Sigmoid colon (tissue), 6 donors: ENCODE measurements at regions not wholly inside any gene's neighbourhood (a gene's known extent, or its start where the extent isn't known, plus 50 kb on each side); places are given as distances from the start of the nearest gene placed in this dataset.

Experiments
- DNase-seq: peaks from one replicate; pipeline ENCODE4 v3.0.0-alpha.2; 2019
- H3K27ac ChIP-seq, 4 donors: fragments of 200-600 bp; sonication (generic); one replicate each; pipeline ENCODE4 v1.5.1; 2016 to 2019; ENCODE audit warnings: mild to moderate bottlenecking in 1 of 4
- H3K27me3 ChIP-seq, 3 donors: fragments of 200-600 bp; sonication (generic); one replicate each; pipeline ENCODE4 v1.5.1; 2019; ENCODE audit warnings: mild to moderate bottlenecking in 1 of 3
- H3K36me3 ChIP-seq, 4 donors: fragments of 200-600 bp; sonication (generic); one replicate each; pipeline ENCODE4 v1.5.1; 2016 to 2019
- H3K4me1 ChIP-seq, 4 donors: fragments of 200-600 bp; sonication (generic); one replicate each; pipeline ENCODE4 v1.5.1; 2017 to 2019
- H3K4me3 ChIP-seq, 4 donors: fragments of 200-600 bp; sonication (generic); one replicate each; pipeline ENCODE4 v1.5.1; 2017 to 2019; ENCODE audit warnings: mild to moderate bottlenecking in 2 of 4, moderate library complexity in 1 of 4
- H3K9me3 ChIP-seq, 4 donors: fragments of 200-600 bp in 3 of 4; sonication (generic) in 3 of 4; one replicate each; pipeline versions ENCODE4 v1.5.1 to v1.6.1; 2013 to 2019
- CTCF ChIP-seq, 4 experiments: fragments of 450-650 bp in 3 of 4; fragments of 200-600 bp in 1 of 4; IDR thresholded peaks; one replicate each; pipeline ENCODE4 v1.5.1; 2016 to 2019; ENCODE audit warnings: antibody characterized with exemption in 4 of 4, mild to moderate bottlenecking in 3 of 4, moderate library complexity in 2 of 4
- EP300 ChIP-seq, 4 donors: sonication (generic); formaldehyde crosslinking; IDR thresholded peaks; one replicate each; pipeline ENCODE4 v1.6.1; 2017; ENCODE audit warnings: antibody characterized with exemption in 4 of 4
- POLR2A ChIP-seq, 2 donors: fragments of 450-650 bp; IDR thresholded peaks; one replicate each; pipeline ENCODE4 v1.6.1; 2016; ENCODE audit warnings: antibody characterized with exemption in 2 of 2, mild to moderate bottlenecking in 2 of 2, moderate library complexity in 2 of 2
- POLR2AphosphoS5 ChIP-seq, 4 donors: sonication (generic); formaldehyde crosslinking; IDR thresholded peaks; one replicate each; pipeline ENCODE4 v1.6.1; 2017; ENCODE audit warnings: antibody characterized with exemption in 4 of 4
- WGBS, 2 donors: extraction: QIAGEN DNeasy Blood & Tissue Kit; methylation state at CpG; one replicate each; pipeline ENCODE4 v1.1.7; 2013; 5-methylcytosine and 5-hydroxymethylcytosine counted together
- intact Hi-C: fragments of 100-400 bp; cut with DNase I; formaldehyde crosslinking; loops from one replicate; pipeline ENCODE4 v1.15.1; 2023
- donor health status: healthy with polysubstance abuse.
- donor health status: healthy.

GRCh38 chr11:111069066-111069465 lies 176.5 kb upstream of the POU2AF2 start:
- TF ChIP-seq EP300 (IDR thresholded peaks at IDR 0.05), result no peak
- TF ChIP-seq POLR2AphosphoS5 (IDR thresholded peaks at IDR 0.05), result no peak
- no peak for TF ChIP-seq POLR2A (IDR thresholded peaks at IDR 0.05)
- no peak for TF ChIP-seq CTCF (IDR thresholded peaks at IDR 0.05)
- 13 to 47% methylated on average over 1 of the region's 1 CpG for WGBS, 2 donors
- no peaks in the 10 kb centered on the region for H3K27me3 ChIP-seq
- intact Hi-C loops, result no loop called here
- DNase-seq, result no peak
- H3K36me3 ChIP-seq, result no peaks in the 10 kb centered on the region
- peaks cover 0 to 2% (median under 1%) of the 10 kb centered on the region in 4 donors for H3K4me1 ChIP-seq
- H3K4me3 ChIP-seq, result no peak overlapping the region
- no peak overlapping the region for H3K27ac ChIP-seq
- H3K9me3 ChIP-seq, result peaks cover 0 to 10% (median 0%) of the 10 kb centered on the region in 4 donors

GRCh38 chr11:111067994-111068393 lies 177.5 kb upstream of the POU2AF2 start:
- no peak for TF ChIP-seq POLR2A (IDR thresholded peaks at IDR 0.05)
- TF ChIP-seq CTCF (IDR thresholded peaks at IDR 0.05), result no peak
- no peak for TF ChIP-seq POLR2AphosphoS5 (IDR thresholded peaks at IDR 0.05)
- no peak for TF ChIP-seq EP300 (IDR thresholded peaks at IDR 0.05)
- no peaks in the 10 kb centered on the region for H3K27me3 ChIP-seq
- H3K4me1 ChIP-seq, result peaks cover 0 to 8% (median 3%) of the 10 kb centered on the region in 4 donors
- WGBS, 2 donors, result 90 to 98% methylated on average over 1 of the region's 1 CpG
- intact Hi-C loops, result no loop called here
- DNase-seq, result no peak
- H3K9me3 ChIP-seq, result peaks cover 0 to 10% (median 0%) of the 10 kb centered on the region in 4 donors
- no peak overlapping the region for H3K4me3 ChIP-seq
- no peak overlapping the region for H3K27ac ChIP-seq
- no peaks in the 10 kb centered on the region for H3K36me3 ChIP-seq

GRCh38 chr11:111066846-111067245 lies 178.7 kb upstream of the POU2AF2 start:
- H3K36me3 ChIP-seq, result no peaks in the 10 kb centered on the region
- H3K9me3 ChIP-seq, result peaks cover 0 to 10% (median 0%) of the 10 kb centered on the region in 4 donors
- 54 to 70% methylated on average over 2 of the region's 2 CpGs for WGBS, 2 donors
- no peak overlapping the region for H3K27ac ChIP-seq
- TF ChIP-seq POLR2A (IDR thresholded peaks at IDR 0.05) (no peak), POLR2AphosphoS5 (IDR thresholded peaks at IDR 0.05) (no peak), CTCF (IDR thresholded peaks at IDR 0.05) (no peak), EP300 (IDR thresholded peaks at IDR 0.05) (no peak)
- H3K27me3 ChIP-seq, result no peaks in the 10 kb centered on the region
- H3K4me3 ChIP-seq, result no peak overlapping the region
- intact Hi-C loops, result no loop called here
- DNase-seq, result no peak
- H3K4me1 ChIP-seq, result peaks cover 0 to 8% (median 3%) of the 10 kb centered on the region in 4 donors

GRCh38 chr11:111063726-111064517 lies 181.6 kb upstream of the POU2AF2 start:
- no peak for DNase-seq
- 52 to 64% methylated on average over 6 of the region's 6 CpGs for WGBS, 2 donors
- no peak overlapping the region for H3K4me3 ChIP-seq
- no peaks in the 10 kb centered on the region for H3K36me3 ChIP-seq
- H3K27me3 ChIP-seq, result no peaks in the 10 kb centered on the region
- intact Hi-C loops, result no loop called here
- H3K4me1 ChIP-seq, result peaks cover 0 to 8% (median 3%) of the 10 kb centered on the region in 4 donors
- no peak for TF ChIP-seq POLR2AphosphoS5 (IDR thresholded peaks at IDR 0.05)
- H3K9me3 ChIP-seq, result peaks cover 0 to 10% (median 0%) of the 10 kb centered on the region in 4 donors
- H3K27ac ChIP-seq, result no peak overlapping the region

- Histone ChIP-seq H3K4me3 (no peak overlapping the region), H3K27me3 (no peaks in the 10 kb centered on the region), H3K9me3 (no peaks in the 10 kb centered on the region), H3K4me1 (peaks cover 0 to 8% (median 3%) of the 10 kb centered on the region in 4 donors), H3K36me3 (no peaks in the 10 kb centered on the region), H3K27ac (no peak overlapping the region)
- TF ChIP-seq EP300 (IDR thresholded peaks at IDR 0.05) (no peak), POLR2A (IDR thresholded peaks at IDR 0.05) (no peak), POLR2AphosphoS5 (IDR thresholded peaks at IDR 0.05) (no peak), CTCF (IDR thresholded peaks at IDR 0.05) (no peak)
- no peak for DNase-seq
- intact Hi-C loops, result no loop called here
- 72 to 85% methylated on average over 3 of the region's 3 CpGs for WGBS, 2 donors
Observed at GRCh38 chr11:111062420-111062819, 183.1 kb upstream of the POU2AF2 start.
